Mammary epithelial cell (primary cell): ENCODE measurements at regions not wholly inside any gene's neighbourhood (a gene's known extent, or its start where the extent isn't known, plus 50 kb on each side); places are given as distances from the start of the nearest gene placed in this dataset.

Source experiments
- EZH2 ChIP-seq: IDR thresholded peaks from 2 replicates; pipeline ENCODE4 v1.6.1; 2012; ENCODE audit warnings: low read length, inconsistent platforms, borderline replicate concordance
- TF ChIP-seq, protein P1 (sequence below), 2 donors: IDR thresholded peaks in 1 of 2; conservative IDR thresholded peaks in 1 of 2; 2 replicates each; pipeline ENCODE4 v1.5.1; 2011 to 2012; ENCODE audit warnings: inconsistent platforms in 2 of 2, low read length in 2 of 2, mild to moderate bottlenecking in 2 of 2, control low read depth in 1 of 2, low read depth in 1 of 2; ENCODE audit not compliant: insufficient read depth in 1 of 2; ENCODE audit errors: extremely low read depth in 1 of 2

DNA sequence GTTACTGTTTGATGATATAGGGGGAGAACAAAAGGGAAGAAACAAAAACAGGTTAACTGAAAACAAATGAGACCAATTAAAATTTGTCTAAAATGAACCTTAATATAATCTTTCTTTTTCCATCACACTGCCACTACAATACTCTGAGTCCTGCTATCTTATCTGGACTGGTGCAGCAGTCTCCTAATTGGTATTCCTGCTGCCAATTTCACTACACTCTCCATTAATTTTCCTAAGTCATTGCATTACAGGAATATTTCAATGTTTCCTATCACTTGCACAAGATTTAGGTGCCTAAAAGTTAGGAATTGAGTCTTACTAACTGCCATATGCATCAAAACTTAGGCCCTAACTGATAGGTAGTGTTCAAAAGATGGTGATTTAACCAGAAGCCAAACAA lies 884.9 kb upstream of the MGAT4C start:
- TF ChIP-seq, protein P1, sequence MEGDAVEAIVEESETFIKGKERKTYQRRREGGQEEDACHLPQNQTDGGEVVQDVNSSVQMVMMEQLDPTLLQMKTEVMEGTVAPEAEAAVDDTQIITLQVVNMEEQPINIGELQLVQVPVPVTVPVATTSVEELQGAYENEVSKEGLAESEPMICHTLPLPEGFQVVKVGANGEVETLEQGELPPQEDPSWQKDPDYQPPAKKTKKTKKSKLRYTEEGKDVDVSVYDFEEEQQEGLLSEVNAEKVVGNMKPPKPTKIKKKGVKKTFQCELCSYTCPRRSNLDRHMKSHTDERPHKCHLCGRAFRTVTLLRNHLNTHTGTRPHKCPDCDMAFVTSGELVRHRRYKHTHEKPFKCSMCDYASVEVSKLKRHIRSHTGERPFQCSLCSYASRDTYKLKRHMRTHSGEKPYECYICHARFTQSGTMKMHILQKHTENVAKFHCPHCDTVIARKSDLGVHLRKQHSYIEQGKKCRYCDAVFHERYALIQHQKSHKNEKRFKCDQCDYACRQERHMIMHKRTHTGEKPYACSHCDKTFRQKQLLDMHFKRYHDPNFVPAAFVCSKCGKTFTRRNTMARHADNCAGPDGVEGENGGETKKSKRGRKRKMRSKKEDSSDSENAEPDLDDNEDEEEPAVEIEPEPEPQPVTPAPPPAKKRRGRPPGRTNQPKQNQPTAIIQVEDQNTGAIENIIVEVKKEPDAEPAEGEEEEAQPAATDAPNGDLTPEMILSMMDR (conservative IDR thresholded peaks at IDR 0.05 in 1 of 2, IDR thresholded peaks at IDR 0.05 in 1 of 2; ENCODE audit: extremely low read depth in 1 of 2, insufficient read depth in 1 of 2, low read depth in 1 of 2, low read length in 2 of 2) = no peak
- no peak for TF ChIP-seq EZH2
